ENCODE measurements at regions not wholly inside any gene's neighbourhood (a gene's known extent, or its start where the extent isn't known, plus 50 kb on each side); places are given as distances from the start of the nearest gene placed in this dataset.

- Histone ChIP-seq H3K4me1 (ENCODE audit: insufficient read depth, low read length) (no peaks in the 10 kb centered on the region), H3K9ac (ENCODE audit: extremely low read depth, insufficient read length, low read length) (no peak overlapping the region)
These were observed 1201.2 kb upstream of the CDH6 start for GRCh38 chr5:29992248-29992647.

More at GRCh38 chr5:29992248-29992647, 1201.2 kb upstream of the CDH6 start:
- Histone ChIP-seq H3K4ac (ENCODE audit: low read depth, low read length) (no peak overlapping the region), H2BK15ac (ENCODE audit: low read depth, low read length) (no peak overlapping the region), H3K56ac (ENCODE audit: insufficient read length, low read depth, low read length) (no peak overlapping the region), H3K4me2 (ENCODE audit: insufficient read depth, insufficient read length, low read length) (no peak overlapping the region), H3T11ph (ENCODE audit: low read length) (no peak overlapping the region), H2AFZ (ENCODE audit: low read length) (no peak overlapping the region), H3K18ac (ENCODE audit: insufficient read length, low read depth, low read length) (no peak overlapping the region), H4K5ac (ENCODE audit: insufficient read length, low read depth, low read length) (no peak overlapping the region), H3K23ac (ENCODE audit: insufficient read length, low read depth, low read length) (no peak overlapping the region), H4K8ac (replicated peaks; ENCODE audit: insufficient read length, low read depth, low read length) (no peak overlapping the region), H3K27me3 (ENCODE audit: insufficient read depth, low read length) (no peaks in the 10 kb centered on the region), H4K91ac (ENCODE audit: insufficient read length, low read depth, low read length) (no peak overlapping the region), H2BK12ac (ENCODE audit: insufficient read length, low read depth, low read length) (no peak overlapping the region), H3K14ac (ENCODE audit: insufficient read depth, low read length) (no peak overlapping the region), H2BK5ac (ENCODE audit: insufficient read length, low read length) (no peak overlapping the region), H3K79me2 (ENCODE audit: insufficient read depth, low read length) (no peaks in the 10 kb centered on the region), H2BK20ac (ENCODE audit: low read depth, low read length, poor library complexity, severe bottlenecking) (no peak overlapping the region), H3K79me1 (ENCODE audit: insufficient read depth, low read depth, low read length, poor library complexity, severe bottlenecking) (no peaks in the 10 kb centered on the region), H2BK120ac (ENCODE audit: low read depth, low read length, poor library complexity, severe bottlenecking) (no peak overlapping the region), H3K9me3 (ENCODE audit: control insufficient read depth, low read depth, low read length) (no peaks in the 10 kb centered on the region), H3K27ac (ENCODE audit: insufficient read length, low read depth, low read length) (no peak overlapping the region), H3K23me2 (ENCODE audit: insufficient read length, low read depth, low read length, poor library complexity, severe bottlenecking) (no peaks in the 10 kb centered on the region), H2AK5ac (ENCODE audit: insufficient read length, low read length) (no peak overlapping the region), H4K20me1 (ENCODE audit: control insufficient read depth, insufficient read depth, insufficient read length) (no peaks in the 10 kb centered on the region)
- no peak for DNase-seq
- no peak for TF ChIP-seq CTCF (conservative IDR thresholded peaks at IDR 0.05)
- Mint-ChIP-seq H3K9me3 (no peaks in the 10 kb centered on the region), H3K4me3 (no peak overlapping the region), H3K4me1 (no peaks in the 10 kb centered on the region), H3K27me3 (ENCODE audit: low read depth) (no peaks in the 10 kb centered on the region; the same call in 1 of the 2 replicates), H3K36me3 (ENCODE audit: insufficient read depth in 1 of 3, low read depth in 3 of 3) (no peaks in the 10 kb centered on the region), H3K27ac (no peak overlapping the region)
- no CpG with 5 or more reads among the region's 1 CpG for WGBS (ENCODE audit: extremely low coverage, insufficient read length, low lambda C conversion rate)

All from H9 (cell line).